HL-60 (cell line): ENCODE measurements at regions not wholly inside any gene's neighbourhood (a gene's known extent, or its start where the extent isn't known, plus 50 kb on each side); places are given as distances from the start of the nearest gene placed in this dataset.

Experiments used
- POLR2AphosphoS5 ChIP-seq: IDR thresholded peaks from 2 replicates; pipeline ENCODE4 v1.6.1; 2012; ENCODE audit warnings: low read depth
- SPI1 ChIP-seq: IDR thresholded peaks from 2 replicates; pipeline ENCODE4 v1.6.1; 2012; ENCODE audit warnings: low read depth, mild to moderate bottlenecking, borderline replicate concordance
- TF ChIP-seq, protein P1 (sequence below): IDR thresholded peaks from one replicate; pipeline ENCODE4 v1.5.1; 2011; ENCODE audit warnings: low read length, control low read depth, inconsistent platforms; ENCODE audit not compliant: insufficient read depth
- TF ChIP-seq, protein P2 (sequence below): IDR thresholded peaks from 2 replicates; pipeline ENCODE4 v1.6.1; 2012; ENCODE audit warnings: low read depth; ENCODE audit not compliant: insufficient replicate concordance

DNA sequence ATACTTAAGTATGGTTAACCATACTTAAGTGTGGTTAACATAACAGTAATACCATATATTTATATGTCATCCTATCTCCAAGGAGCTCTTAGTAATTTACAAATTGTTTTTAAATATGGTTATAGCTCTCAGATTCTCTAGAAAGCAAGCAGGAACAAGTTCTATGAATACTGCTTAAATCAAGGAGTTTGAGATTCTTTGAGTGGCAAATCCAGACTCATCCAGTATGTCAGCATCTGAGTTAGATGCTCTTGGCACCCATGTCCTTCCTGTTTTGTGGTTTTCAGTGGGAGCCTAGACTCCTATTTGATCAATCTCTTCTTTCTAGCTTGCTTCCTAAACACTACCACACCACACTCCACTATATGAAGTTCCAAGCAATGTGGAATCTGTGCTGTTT lies 114.7 kb upstream of the GDNF start:
- TF ChIP-seq, protein P1, sequence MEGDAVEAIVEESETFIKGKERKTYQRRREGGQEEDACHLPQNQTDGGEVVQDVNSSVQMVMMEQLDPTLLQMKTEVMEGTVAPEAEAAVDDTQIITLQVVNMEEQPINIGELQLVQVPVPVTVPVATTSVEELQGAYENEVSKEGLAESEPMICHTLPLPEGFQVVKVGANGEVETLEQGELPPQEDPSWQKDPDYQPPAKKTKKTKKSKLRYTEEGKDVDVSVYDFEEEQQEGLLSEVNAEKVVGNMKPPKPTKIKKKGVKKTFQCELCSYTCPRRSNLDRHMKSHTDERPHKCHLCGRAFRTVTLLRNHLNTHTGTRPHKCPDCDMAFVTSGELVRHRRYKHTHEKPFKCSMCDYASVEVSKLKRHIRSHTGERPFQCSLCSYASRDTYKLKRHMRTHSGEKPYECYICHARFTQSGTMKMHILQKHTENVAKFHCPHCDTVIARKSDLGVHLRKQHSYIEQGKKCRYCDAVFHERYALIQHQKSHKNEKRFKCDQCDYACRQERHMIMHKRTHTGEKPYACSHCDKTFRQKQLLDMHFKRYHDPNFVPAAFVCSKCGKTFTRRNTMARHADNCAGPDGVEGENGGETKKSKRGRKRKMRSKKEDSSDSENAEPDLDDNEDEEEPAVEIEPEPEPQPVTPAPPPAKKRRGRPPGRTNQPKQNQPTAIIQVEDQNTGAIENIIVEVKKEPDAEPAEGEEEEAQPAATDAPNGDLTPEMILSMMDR, result no peak
- TF ChIP-seq POLR2AphosphoS5, result no peak
- TF ChIP-seq SPI1, result no peak
- TF ChIP-seq, protein P2, sequence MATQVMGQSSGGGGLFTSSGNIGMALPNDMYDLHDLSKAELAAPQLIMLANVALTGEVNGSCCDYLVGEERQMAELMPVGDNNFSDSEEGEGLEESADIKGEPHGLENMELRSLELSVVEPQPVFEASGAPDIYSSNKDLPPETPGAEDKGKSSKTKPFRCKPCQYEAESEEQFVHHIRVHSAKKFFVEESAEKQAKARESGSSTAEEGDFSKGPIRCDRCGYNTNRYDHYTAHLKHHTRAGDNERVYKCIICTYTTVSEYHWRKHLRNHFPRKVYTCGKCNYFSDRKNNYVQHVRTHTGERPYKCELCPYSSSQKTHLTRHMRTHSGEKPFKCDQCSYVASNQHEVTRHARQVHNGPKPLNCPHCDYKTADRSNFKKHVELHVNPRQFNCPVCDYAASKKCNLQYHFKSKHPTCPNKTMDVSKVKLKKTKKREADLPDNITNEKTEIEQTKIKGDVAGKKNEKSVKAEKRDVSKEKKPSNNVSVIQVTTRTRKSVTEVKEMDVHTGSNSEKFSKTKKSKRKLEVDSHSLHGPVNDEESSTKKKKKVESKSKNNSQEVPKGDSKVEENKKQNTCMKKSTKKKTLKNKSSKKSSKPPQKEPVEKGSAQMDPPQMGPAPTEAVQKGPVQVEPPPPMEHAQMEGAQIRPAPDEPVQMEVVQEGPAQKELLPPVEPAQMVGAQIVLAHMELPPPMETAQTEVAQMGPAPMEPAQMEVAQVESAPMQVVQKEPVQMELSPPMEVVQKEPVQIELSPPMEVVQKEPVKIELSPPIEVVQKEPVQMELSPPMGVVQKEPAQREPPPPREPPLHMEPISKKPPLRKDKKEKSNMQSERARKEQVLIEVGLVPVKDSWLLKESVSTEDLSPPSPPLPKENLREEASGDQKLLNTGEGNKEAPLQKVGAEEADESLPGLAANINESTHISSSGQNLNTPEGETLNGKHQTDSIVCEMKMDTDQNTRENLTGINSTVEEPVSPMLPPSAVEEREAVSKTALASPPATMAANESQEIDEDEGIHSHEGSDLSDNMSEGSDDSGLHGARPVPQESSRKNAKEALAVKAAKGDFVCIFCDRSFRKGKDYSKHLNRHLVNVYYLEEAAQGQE, result no peak
